DMS53 treated with DMSO at 0.1 percent for 48 hours (cell line): ENCODE measurements at regions not wholly inside any gene's neighbourhood (a gene's known extent, or its start where the extent isn't known, plus 50 kb on each side); places are given as distances from the start of the nearest gene placed in this dataset.

Experiments
- DNase-seq: peaks from one replicate; lab custom pipeline; 2025; ENCODE audit not compliant: unreplicated experiment; lab: John Stamatoyannopoulos, UW

- no peak for DNase-seq
Observed at GRCh38 chr3:106256249-106256957, 387.6 kb upstream of the CBLB start.

- DNase-seq = no peak
Observed at GRCh38 chr3:106257172-106257571, 388.4 kb upstream of the CBLB start.

- no peak for DNase-seq
Observed at GRCh38 chr3:106261396-106261795, 392.6 kb upstream of the CBLB start.

GRCh38 chr3:106261915-106262683 is 393.3 kb upstream of the CBLB start:
- no peak for DNase-seq

GRCh38 chr3:106263011-106263410 is 394.2 kb upstream of the CBLB start:
- DNase-seq = no peak

- DNase-seq = no peak
Observed at GRCh38 chr3:106263546-106263945, 394.7 kb upstream of the CBLB start.

GRCh38 chr3:106265704-106266103 is 396.9 kb upstream of the CBLB start:
- no peak for DNase-seq

- no peak for DNase-seq
Observed at GRCh38 chr3:106268696-106269095, 399.9 kb upstream of the CBLB start.

- DNase-seq = no peak
Observed at GRCh38 chr3:106272302-106272701, 403.5 kb upstream of the CBLB start.

GRCh38 chr3:106275592-106275991 is 406.8 kb upstream of the CBLB start:
- DNase-seq = no peak

GRCh38 chr3:106276151-106276550 is 407.3 kb upstream of the CBLB start:
- no peak for DNase-seq

GRCh38 chr3:106276755-106277612 is 408.2 kb upstream of the CBLB start:
- no peak for DNase-seq

- DNase-seq = peak; percentile 47
Observed at GRCh38 chr3:106277731-106278130, 408.9 kb upstream of the CBLB start.

GRCh38 chr3:106281221-106281620 is 412.4 kb upstream of the CBLB start:
- DNase-seq = no peak

GRCh38 chr3:106282943-106283342 is 414.1 kb upstream of the CBLB start:
- DNase-seq = no peak

- no peak for DNase-seq
Observed at GRCh38 chr3:106288781-106289180, 420.0 kb upstream of the CBLB start.

GRCh38 chr3:106290304-106290997 is 421.6 kb upstream of the CBLB start:
- no peak for DNase-seq

GRCh38 chr3:106293161-106293560 is 424.3 kb upstream of the CBLB start:
- DNase-seq = no peak

GRCh38 chr3:106294121-106294520 is 425.3 kb upstream of the CBLB start:
- no peak for DNase-seq

GRCh38 chr3:106296062-106296461 is 427.2 kb upstream of the CBLB start:
- no peak for DNase-seq
